GM19397 (cell line): ENCODE measurements at regions not wholly inside any gene's neighbourhood (a gene's known extent, or its start where the extent isn't known, plus 50 kb on each side); places are given as distances from the start of the nearest gene placed in this dataset.
A peak's percentile ranks its signal among the peaks of the same experiment; 100 is the strongest.
"Not testable (repeated sequence)": the region's sequence is repeated elsewhere in the genome, so short reads cannot be mapped to it uniquely, and the experiment has no call there.

Experiments used
- ATAC-seq: cut with Tn5 transposase; IDR thresholded peaks from one replicate; pipeline ENCODE4 v1.9.1; 2021; ENCODE audit warnings: mild to moderate bottlenecking, moderate library complexity; ENCODE audit not compliant: unreplicated experiment

GRCh38 chr9:68593760-68594159 is 53.1 kb upstream of the TMEM252 start:
- not testable (repeated sequence) for ATAC-seq

DNA sequence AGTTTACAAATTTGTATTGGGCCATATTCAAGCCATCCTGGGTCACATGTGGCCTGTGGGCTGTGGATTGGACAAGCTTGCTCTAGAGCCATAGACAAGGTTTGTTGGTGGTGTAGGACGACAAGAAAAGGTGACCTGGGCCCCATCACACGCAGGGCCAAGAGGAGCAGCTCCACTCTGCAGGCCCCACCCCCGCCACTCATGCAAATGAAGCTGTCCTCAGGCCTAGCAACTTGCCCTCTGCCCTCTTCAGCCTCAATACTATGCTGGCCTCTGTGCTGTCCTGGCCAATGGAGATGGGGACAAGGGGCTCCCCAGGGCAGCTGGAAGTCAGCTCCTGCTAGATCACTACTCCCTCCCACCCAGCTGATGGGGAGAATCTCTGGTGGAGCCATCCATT is 55.2 kb upstream of the TMEM252 start:
- no peak for ATAC-seq

DNA sequence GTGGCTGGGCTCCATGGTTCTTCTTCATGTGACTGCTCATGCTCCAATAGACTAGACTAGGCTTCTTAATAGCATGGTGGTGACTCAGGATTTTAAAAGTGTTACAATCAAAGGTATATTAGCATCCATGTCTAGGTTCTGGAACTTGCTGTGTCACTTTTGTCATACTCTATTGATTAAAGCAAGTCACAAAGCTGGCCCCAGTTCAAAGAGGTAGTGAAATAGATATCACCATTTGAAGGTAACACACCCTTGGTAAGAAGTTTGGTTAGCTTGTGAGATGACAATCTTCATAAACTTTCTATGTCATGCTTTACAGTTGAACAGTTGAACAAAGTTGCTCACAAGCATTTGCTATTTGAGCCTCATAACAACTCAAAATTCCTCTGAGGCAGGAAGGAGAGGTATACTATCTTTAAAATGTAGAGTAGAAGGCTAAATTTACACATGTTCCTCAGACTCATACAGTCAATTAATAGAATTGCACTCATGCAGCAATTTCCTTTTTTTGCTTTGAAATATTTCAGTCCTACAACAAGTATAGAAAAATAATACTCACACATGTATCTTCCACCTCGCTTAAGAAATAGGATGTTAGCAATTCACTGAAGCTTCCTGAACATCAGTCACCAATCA is 56.8 kb upstream of the TMEM252 start:
- no peak for ATAC-seq

- ATAC-seq: no peak
Measured at GRCh38 chr9:68599826-68600225, 59.1 kb upstream of the TMEM252 start.

GRCh38 chr9:68601081-68601480 is 60.4 kb upstream of the TMEM252 start:
- ATAC-seq: no peak

DNA sequence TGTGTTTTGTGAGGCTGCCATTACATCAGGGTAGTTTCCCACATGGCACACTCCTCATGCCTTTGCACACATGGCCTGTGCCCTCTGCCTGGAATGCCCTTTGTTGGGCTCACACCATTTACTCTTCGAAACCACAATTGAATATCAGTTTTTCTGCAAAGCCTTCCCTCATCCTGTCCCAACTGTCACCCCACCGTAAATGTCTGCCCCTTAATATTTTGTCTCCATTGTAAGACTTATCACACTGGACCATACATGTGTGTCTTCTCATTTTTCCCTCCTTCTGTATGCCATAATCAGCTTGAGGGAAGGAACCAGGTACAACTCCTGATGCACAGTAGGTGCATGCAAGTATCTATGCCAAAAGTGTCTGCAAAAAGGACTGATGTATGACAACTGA is 62.7 kb upstream of the TMEM252 start:
- ATAC-seq: no peak

GRCh38 chr9:68608763-68609162 is 68.1 kb upstream of the TMEM252 start:
- ATAC-seq: no peak

- ATAC-seq: no peak
Measured at GRCh38 chr9:68609901-68610415, 69.3 kb upstream of the TMEM252 start.

- ATAC-seq: no peak
Measured at GRCh38 chr9:68614121-68614520, 73.4 kb upstream of the TMEM252 start.

DNA sequence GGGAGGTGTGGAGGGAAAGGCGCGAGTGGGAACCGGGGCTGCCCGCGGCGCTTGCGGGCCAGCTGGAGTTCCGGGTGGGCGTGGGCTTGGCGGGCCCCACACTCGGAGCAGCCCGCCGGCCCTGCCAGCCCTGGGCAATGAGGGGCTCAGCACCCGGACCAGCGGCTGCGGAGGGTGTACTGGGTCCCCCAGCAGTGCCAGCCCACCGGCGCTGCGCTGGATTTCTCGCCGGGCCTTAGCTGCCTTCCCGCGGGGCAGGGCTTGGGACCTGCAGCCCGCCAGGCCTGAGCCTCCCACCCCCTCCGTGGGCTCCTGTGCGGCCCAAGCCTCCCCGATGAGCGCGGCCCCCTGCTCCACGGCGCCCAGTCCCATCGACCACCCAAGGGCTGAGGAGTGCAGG is 76.3 kb upstream of the TMEM252 start:
- ATAC-seq: not testable (repeated sequence)

- no peak for ATAC-seq
Measured at GRCh38 chr9:68619072-68619471, 78.4 kb upstream of the TMEM252 start.

DNA sequence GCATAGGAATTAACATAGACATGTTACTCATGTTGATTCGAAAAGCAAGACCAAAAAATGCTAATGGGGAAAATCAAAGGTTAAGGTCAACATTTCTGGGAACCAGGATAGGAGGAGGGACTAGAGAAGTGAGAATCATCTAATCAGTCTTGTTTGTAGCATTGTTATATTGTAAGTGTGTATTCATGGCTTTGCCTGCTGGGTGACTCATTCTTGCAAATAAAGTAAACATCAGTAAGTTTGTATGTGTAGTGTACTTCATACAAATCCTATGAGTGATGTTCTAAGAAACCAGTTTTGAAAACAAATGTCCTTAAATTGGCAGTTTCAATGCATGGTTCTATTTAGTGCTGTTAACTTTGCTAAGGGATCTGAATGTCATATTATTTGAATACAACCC is 79.0 kb upstream of the TMEM252 start:
- no peak for ATAC-seq

GRCh38 chr9:68625559-68625958 is 79.5 kb upstream of the PIP5K1B start:
- no peak for ATAC-seq

GRCh38 chr9:68626526-68626925 is 78.5 kb upstream of the PIP5K1B start:
- ATAC-seq: no peak

DNA sequence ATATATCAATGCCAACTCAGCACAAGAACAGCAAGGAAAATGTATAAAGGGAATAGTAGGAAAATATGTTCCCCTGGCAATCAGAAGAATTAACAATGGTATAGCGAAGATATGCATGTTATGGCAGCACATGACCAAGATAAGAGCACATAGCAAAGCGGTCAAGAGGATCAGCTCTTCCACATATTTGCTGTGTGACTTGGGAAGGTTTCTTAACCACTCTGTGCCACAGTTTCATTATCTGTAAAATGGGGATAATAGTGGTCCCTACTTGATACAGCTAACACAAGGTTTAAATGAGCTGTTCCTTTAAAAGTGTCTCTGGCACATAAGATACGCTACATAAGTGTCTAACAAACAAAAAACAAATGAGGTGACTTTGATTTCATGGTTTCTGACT is 77.9 kb upstream of the PIP5K1B start:
- no peak for ATAC-seq

DNA sequence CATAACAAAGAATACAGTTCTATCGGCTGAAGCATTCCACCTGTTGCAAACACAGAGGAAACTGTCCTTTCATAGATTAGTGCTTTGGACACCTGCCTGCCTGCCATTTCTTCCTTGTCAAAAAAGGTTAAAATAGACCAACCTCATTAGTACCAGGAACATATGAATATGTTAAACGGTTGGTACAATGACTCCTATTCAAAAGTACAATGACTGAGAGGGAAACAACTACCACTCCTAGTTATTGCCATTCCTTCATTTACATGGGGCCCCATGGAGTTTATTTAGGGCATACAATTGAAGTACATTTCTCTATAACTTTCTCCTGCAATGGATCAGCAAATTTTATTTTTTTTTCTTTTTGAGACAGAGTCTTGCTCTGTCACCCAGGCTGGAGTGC is 77.4 kb upstream of the PIP5K1B start:
- ATAC-seq: no peak

DNA sequence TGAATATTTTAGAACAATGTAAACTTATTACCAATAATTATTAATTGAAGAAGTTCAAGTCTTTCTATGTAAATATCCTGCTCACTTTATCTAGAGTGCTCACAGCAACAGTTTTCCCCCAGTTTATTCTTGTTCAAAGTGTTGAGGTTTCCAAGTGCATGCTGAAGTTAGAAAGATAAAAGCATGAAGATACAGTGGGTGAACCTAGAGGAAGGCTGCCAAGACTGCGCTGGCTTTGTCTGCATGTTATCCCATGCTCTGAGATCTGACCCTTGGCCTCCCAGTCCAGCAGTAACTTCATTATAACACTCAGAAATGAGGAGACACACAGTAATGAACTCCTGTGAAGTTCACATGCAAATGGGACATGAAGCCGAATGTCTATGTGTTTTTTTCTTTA is 76.0 kb upstream of the PIP5K1B start:
- ATAC-seq: no peak

GRCh38 chr9:68631811-68632210 is 73.2 kb upstream of the PIP5K1B start:
- no peak for ATAC-seq

GRCh38 chr9:68637020-68637419 is 68.0 kb upstream of the PIP5K1B start:
- no peak for ATAC-seq

DNA sequence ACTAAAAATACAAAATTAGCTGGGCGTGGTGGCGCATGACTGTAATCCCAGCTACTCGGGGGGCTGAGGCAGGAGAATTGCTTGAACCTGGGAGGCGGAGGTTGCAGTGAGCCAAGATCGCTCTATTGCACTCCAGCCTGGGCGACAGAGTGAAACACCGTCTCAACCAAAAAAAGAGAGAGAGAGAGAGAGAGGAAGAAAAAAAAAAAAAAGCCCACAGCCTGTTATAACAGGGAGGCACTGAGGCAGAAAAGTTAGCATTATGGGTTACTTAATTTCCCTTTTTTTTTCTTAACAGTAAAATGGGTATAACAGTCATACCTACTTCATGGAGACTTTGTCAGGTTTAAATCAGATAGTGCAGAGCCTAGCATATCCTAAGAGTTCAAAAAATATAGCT is 65.8 kb upstream of the PIP5K1B start:
- not testable (repeated sequence) for ATAC-seq

DNA sequence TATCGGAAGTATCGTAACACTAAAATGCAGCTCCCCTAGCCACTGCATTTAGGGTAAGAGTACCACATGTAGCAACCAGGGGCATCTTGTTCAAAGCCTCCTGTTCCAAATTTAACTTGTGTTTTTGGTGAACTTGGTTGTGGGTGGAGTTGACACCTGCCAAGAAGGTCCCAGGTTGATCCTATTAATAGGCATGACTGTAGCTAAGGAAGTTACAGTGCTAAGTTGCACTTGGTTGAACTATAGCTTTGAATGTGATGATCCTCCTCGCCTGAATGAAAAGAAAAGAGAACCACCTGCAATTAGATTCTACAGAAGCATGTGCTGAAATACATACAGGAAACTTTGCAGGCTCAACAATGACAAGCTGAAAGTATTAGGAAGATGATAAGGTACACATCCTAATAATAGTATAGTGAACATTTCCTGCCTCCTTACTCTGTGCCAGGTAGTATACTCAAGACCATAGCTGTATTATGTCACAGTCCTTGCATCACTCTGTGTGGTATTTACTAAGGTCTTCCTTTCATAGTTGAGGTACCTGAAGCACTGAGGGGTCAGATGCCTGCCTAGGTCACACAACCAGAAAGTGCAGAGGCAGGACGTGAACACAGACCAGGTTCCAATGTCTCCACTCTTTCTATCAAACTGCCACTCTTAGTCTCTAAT is 64.5 kb upstream of the PIP5K1B start:
- no peak for ATAC-seq

GRCh38 chr9:68643901-68644809 is 60.9 kb upstream of the PIP5K1B start:
- peak; percentile 42 for ATAC-seq
